HCT116 (cell line): ENCODE measurements at regions not wholly inside any gene's neighbourhood (a gene's known extent, or its start where the extent isn't known, plus 50 kb on each side); places are given as distances from the start of the nearest gene placed in this dataset.

ENCODE experiments used
- CEBPB ChIP-seq: IDR thresholded peaks from 2 replicates; pipeline ENCODE4 v1.6.1; 2012; ENCODE audit warnings: low read depth
- CTCF ChIP-seq, 3 experiments: fragments of 200-600 bp in 1 of 3; sonication (generic) in 1 of 3; IDR thresholded peaks in 2 of 3; conservative IDR thresholded peaks in 1 of 3; 2 replicates each; pipeline ENCODE4 v1.5.1; 2012 to 2017; ENCODE audit warnings: low read depth in 2 of 3, low read length in 2 of 3, antibody characterized with exemption in 1 of 3, borderline replicate concordance in 1 of 3, control low read depth in 1 of 3, mild to moderate bottlenecking in 1 of 3, mixed read lengths in 1 of 3, mixed run types in 1 of 3, moderate library complexity in 1 of 3; ENCODE audit not compliant: insufficient read depth in 1 of 3
- REST ChIP-seq: IDR thresholded peaks from 2 replicates; pipeline ENCODE4 v1.6.1; 2012; ENCODE audit warnings: low read depth
- SIN3A ChIP-seq: IDR thresholded peaks from 2 replicates; pipeline ENCODE4 v1.6.1; 2012; ENCODE audit warnings: low read depth
- TCF7L2 ChIP-seq: IDR thresholded peaks from 2 replicates; pipeline ENCODE4 v1.7.0; 2011; ENCODE audit warnings: borderline replicate concordance, inconsistent platforms; ENCODE audit not compliant: insufficient read depth, insufficient read length; ENCODE audit errors: extremely low read depth
- YY1 ChIP-seq: IDR thresholded peaks from 2 replicates; pipeline ENCODE4 v1.6.1; 2011; ENCODE audit warnings: low read length, low read depth, moderate library complexity, mild to moderate bottlenecking; ENCODE audit not compliant: insufficient replicate concordance; ENCODE audit errors: extremely low read depth
- ZNF274 ChIP-seq: fragments of 200-500 bp; sonication (Bioruptor generic); IDR thresholded peaks from 2 replicates; pipeline ENCODE4 v1.6.1; 2014; ENCODE audit warnings: mild to moderate bottlenecking, low read depth, low read length, inconsistent platforms

- no peak for TF ChIP-seq YY1
- TF ChIP-seq ZNF274 = no peak
- TF ChIP-seq CEBPB = no peak
- no peak for TF ChIP-seq REST
- TF ChIP-seq SIN3A = no peak
- TF ChIP-seq CTCF (IDR thresholded peaks at IDR 0.05 in 2 of 3, conservative IDR thresholded peaks at IDR 0.05 in 1 of 3; ENCODE audit: borderline replicate concordance in 1 of 3, insufficient read depth in 1 of 3, low read depth in 2 of 3, low read length in 2 of 3) = no peak
- TF ChIP-seq TCF7L2 = no peak
Measured at GRCh38 chr3:99468918-99469317, 169.5 kb upstream of the COL8A1 start.
